OCI-LY7 (cell line): ENCODE measurements at regions not wholly inside any gene's neighbourhood (a gene's known extent, or its start where the extent isn't known, plus 50 kb on each side); places are given as distances from the start of the nearest gene placed in this dataset.
A peak's percentile ranks its signal among the peaks of the same experiment; 100 is the strongest.

Experiments used
- BruUV-seq: library from RNA; stranded (reverse); fragments of 400-500 nt; replicated peaks from 2 replicates; lab custom pipeline; 2021; lab: Mats Ljungman, UMichigan
- CTCF ChIA-PET: fragments of 300-600 bp; sonication (Branson Sonifier 250); formaldehyde crosslinking; loops from one replicate; lab custom pipeline; 2022; ENCODE audit warnings: antibody characterized with exemption; ENCODE audit not compliant: unreplicated experiment; lab: Charles Lee
- POLR2A ChIA-PET: fragments of 300-600 bp; sonication (Branson Sonifier 250); formaldehyde crosslinking; loops from one replicate; lab custom pipeline; 2022; ENCODE audit warnings: antibody characterized with exemption; lab: Charles Lee
- DNase-seq: peaks from one replicate; pipeline ENCODE4 v3.0.0-alpha.2; 2015; ENCODE audit warnings: low spot score
- H2AFZ ChIP-seq: fragments of 200-600 bp; sonication (generic), shearing (Covaris generic); 2 replicates; pipeline ENCODE4 v1.6.1; 2014; ENCODE audit warnings: mild to moderate bottlenecking, antibody characterized with exemption, low read length, moderate library complexity
- H3K27ac ChIP-seq: fragments of 200-600 bp; sonication (generic); 2 replicates; pipeline ENCODE4 v1.5.1; 2014; ENCODE audit warnings: mixed run types, low read depth, mild to moderate bottlenecking, moderate library complexity, low read length, inconsistent platforms; ENCODE audit not compliant: poor library complexity, severe bottlenecking
- H3K36me3 ChIP-seq: fragments of 200-600 bp; sonication (generic); 2 replicates; pipeline ENCODE4 v1.6.1; 2014; ENCODE audit warnings: mild to moderate bottlenecking, antibody characterized with exemption, low read length, moderate library complexity, mixed read lengths; ENCODE audit not compliant: insufficient read depth
- H3K4me1 ChIP-seq: fragments of 200-600 bp; sonication (generic); 2 replicates; pipeline ENCODE4 v1.5.1; 2014; ENCODE audit warnings: mild to moderate bottlenecking, low read length; ENCODE audit not compliant: insufficient read depth, poor library complexity, severe bottlenecking
- H3K4me2 ChIP-seq: fragments of 200-600 bp; sonication (generic); 2 replicates; pipeline ENCODE4 v1.6.1; 2014; ENCODE audit warnings: mild to moderate bottlenecking, low read length
- H3K4me3 ChIP-seq: fragments of 200-600 bp; sonication (generic); 2 replicates; pipeline ENCODE4 v1.5.1; 2014; ENCODE audit warnings: mild to moderate bottlenecking, low read depth, low read length; ENCODE audit not compliant: poor library complexity, severe bottlenecking
- H3K79me2 ChIP-seq: fragments of 200-600 bp; sonication (generic); 2 replicates; pipeline ENCODE4 v1.6.1; 2016; ENCODE audit warnings: low read depth, mild to moderate bottlenecking, low read length, moderate library complexity, mixed read lengths; ENCODE audit not compliant: insufficient read depth
- H3K9me2 ChIP-seq: fragments of 200-600 bp; sonication (generic); 2 replicates; pipeline ENCODE4 v1.6.1; 2016; ENCODE audit warnings: mild to moderate bottlenecking, low read length, mixed read lengths; ENCODE audit not compliant: insufficient read depth
- H3K9me3 ChIP-seq: fragments of 200-600 bp; sonication (generic); 2 replicates; pipeline ENCODE4 v1.6.1; 2014; ENCODE audit warnings: mild to moderate bottlenecking, mixed run types, low read length, mixed read lengths
- H4K20me1 ChIP-seq: fragments of 200-600 bp; sonication (generic); 2 replicates; pipeline ENCODE4 v1.6.1; 2014; ENCODE audit warnings: mild to moderate bottlenecking, antibody characterized with exemption, low read length, moderate library complexity, mixed read lengths; ENCODE audit not compliant: insufficient read depth
- CTCF ChIP-seq: fragments of 200-600 bp; sonication (generic); conservative IDR thresholded peaks from 2 replicates; pipeline ENCODE4 v1.5.1; 2014; ENCODE audit warnings: mild to moderate bottlenecking, antibody characterized with exemption, low read length, moderate library complexity, mixed read lengths
- EZH2phosphoT487 ChIP-seq: fragments of 200-600 bp; sonication (generic); IDR thresholded peaks from 2 replicates; pipeline ENCODE4 v1.6.1; 2018; ENCODE audit warnings: low read depth, borderline replicate concordance, mild to moderate bottlenecking, mixed run types, antibody characterized with exemption, low read length, moderate library complexity, mixed read lengths
- intact Hi-C: fragments of 100-400 bp; cut with micrococcal nuclease; formaldehyde crosslinking; loops from one replicate; pipeline ENCODE4 v1.10.0; 2022; ENCODE audit not compliant: unreplicated experiment

- DNase-seq: no peak
- Histone ChIP-seq H3K4me1 (no peaks in the 10 kb centered on the region), H3K4me2 (no peak overlapping the region), H3K36me3 (no peaks in the 10 kb centered on the region), H3K9me2 (no peaks in the 10 kb centered on the region), H2AFZ (no peak overlapping the region), H3K79me2 (no peaks in the 10 kb centered on the region), H3K9me3 (peaks cover 4% of the 10 kb centered on the region; the same call in 1 of the 2 replicates), H3K4me3 (no peak overlapping the region), H4K20me1 (no peaks in the 10 kb centered on the region), H3K27ac (no peak overlapping the region)
- TF ChIP-seq EZH2phosphoT487: no peak
- intact Hi-C loops: no loop called here
- BruUV-seq: no TSS peak
- ChIA-PET POLR2A (interaction anchor here (0.6 to 0.9 kb wide), 3 partner anchors 12 to 1207 kb away, joined by 3 to 8 read pairs (median 4); no protein-coding TSS in a partner anchor), CTCF (no interaction called here)
Observed at GRCh38 chr14:87018294-87018693, 974.7 kb downstream of the GALC start.

- no peaks in the 10 kb centered on the region for H4K20me1 ChIP-seq
- no peak for DNase-seq
- intact Hi-C loops: no loop called here
- no peak overlapping the region for H3K4me3 ChIP-seq
- CTCF ChIA-PET: no interaction called here
- no peak overlapping the region for H2AFZ ChIP-seq
- H3K36me3 ChIP-seq: no peaks in the 10 kb centered on the region
- no peaks in the 10 kb centered on the region for H3K9me2 ChIP-seq
- no peak overlapping the region for H3K4me2 ChIP-seq
- H3K27ac ChIP-seq: no peak overlapping the region
- no peaks in the 10 kb centered on the region for H3K4me1 ChIP-seq
- POLR2A ChIA-PET: interaction anchor here (0.6 to 0.9 kb wide), 2 partner anchors 28 to 89 kb away, joined by 3 read pairs; no protein-coding TSS in a partner anchor
- H3K9me3 ChIP-seq: peaks cover 4% of the 10 kb centered on the region; the same call in 1 of the 2 replicates
- BruUV-seq: no TSS peak
- TF ChIP-seq EZH2phosphoT487: no peak
- no peak for TF ChIP-seq CTCF
- no peaks in the 10 kb centered on the region for H3K79me2 ChIP-seq
Observed at GRCh38 chr14:87017335-87017734, 975.6 kb downstream of the GALC start.

- Histone ChIP-seq H4K20me1 (no peaks in the 10 kb centered on the region), H3K36me3 (no peaks in the 10 kb centered on the region), H3K4me2 (no peak overlapping the region), H3K27ac (no peak overlapping the region), H2AFZ (no peak overlapping the region), H3K79me2 (no peaks in the 10 kb centered on the region), H3K4me1 (no peaks in the 10 kb centered on the region), H3K9me3 (peaks cover 4% of the 10 kb centered on the region; the same call in 1 of the 2 replicates), H3K4me3 (no peak overlapping the region), H3K9me2 (no peaks in the 10 kb centered on the region)
- CTCF ChIA-PET: no interaction called here
- POLR2A ChIA-PET: interaction anchor here (0.7 to 1.4 kb wide), 3 partner anchors 9 to 21 kb away, joined by 3 to 4 read pairs (median 3); no protein-coding TSS in a partner anchor
- DNase-seq: no peak
- BruUV-seq: no TSS peak
- intact Hi-C loops: no loop called here
- TF ChIP-seq CTCF (peak; percentile 70), EZH2phosphoT487 (no peak)
Observed at GRCh38 chr14:87014856-87015255, 978.1 kb downstream of the GALC start.
